Retinal pigment epithelial cell (primary cell): ENCODE measurements at regions not wholly inside any gene's neighbourhood (a gene's known extent, or its start where the extent isn't known, plus 50 kb on each side); places are given as distances from the start of the nearest gene placed in this dataset.

Experiments
- DNase-seq: peaks from one replicate; pipeline ENCODE4 v3.0.0-alpha.2; 2010; ENCODE audit warnings: low read depth
- H3K4me3 ChIP-seq: 2 replicates; pipeline ENCODE4 v1.5.1; 2011; ENCODE audit warnings: mild to moderate bottlenecking, low read length, control low read depth, moderate library complexity
- TF ChIP-seq, protein P1 (sequence below): conservative IDR thresholded peaks from 2 replicates; pipeline ENCODE4 v1.5.1; 2011; ENCODE audit warnings: low read depth, low read length, control low read depth, inconsistent platforms

GRCh38 chr13:88377852-88378251 lies 706.7 kb downstream of the SLITRK5 start:
- TF ChIP-seq, protein P1, sequence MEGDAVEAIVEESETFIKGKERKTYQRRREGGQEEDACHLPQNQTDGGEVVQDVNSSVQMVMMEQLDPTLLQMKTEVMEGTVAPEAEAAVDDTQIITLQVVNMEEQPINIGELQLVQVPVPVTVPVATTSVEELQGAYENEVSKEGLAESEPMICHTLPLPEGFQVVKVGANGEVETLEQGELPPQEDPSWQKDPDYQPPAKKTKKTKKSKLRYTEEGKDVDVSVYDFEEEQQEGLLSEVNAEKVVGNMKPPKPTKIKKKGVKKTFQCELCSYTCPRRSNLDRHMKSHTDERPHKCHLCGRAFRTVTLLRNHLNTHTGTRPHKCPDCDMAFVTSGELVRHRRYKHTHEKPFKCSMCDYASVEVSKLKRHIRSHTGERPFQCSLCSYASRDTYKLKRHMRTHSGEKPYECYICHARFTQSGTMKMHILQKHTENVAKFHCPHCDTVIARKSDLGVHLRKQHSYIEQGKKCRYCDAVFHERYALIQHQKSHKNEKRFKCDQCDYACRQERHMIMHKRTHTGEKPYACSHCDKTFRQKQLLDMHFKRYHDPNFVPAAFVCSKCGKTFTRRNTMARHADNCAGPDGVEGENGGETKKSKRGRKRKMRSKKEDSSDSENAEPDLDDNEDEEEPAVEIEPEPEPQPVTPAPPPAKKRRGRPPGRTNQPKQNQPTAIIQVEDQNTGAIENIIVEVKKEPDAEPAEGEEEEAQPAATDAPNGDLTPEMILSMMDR: no peak
- no peak for DNase-seq
- H3K4me3 ChIP-seq: no peak overlapping the region

DNA sequence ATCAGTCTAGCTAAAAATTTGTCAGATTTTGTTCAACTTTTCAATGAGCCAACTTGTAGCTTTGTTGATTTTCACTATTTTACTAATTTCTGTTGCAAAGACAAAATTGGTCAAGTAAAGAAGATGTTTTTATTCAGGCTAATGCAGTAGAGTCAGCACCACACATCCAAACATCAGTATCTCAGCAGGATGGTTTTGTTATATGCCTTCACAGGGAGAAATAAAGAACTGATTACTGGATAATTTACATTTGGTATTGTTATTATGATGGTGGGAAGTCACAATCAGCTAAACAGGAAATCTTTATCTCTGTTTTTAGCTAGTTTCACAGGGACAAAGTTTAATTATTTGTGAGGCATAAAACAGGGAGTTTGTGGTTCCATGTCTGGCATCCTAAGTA lies 713.4 kb downstream of the SLITRK5 start:
- no peak for DNase-seq
- TF ChIP-seq, protein P1: no peak
- H3K4me3 ChIP-seq: no peak overlapping the region

DNA sequence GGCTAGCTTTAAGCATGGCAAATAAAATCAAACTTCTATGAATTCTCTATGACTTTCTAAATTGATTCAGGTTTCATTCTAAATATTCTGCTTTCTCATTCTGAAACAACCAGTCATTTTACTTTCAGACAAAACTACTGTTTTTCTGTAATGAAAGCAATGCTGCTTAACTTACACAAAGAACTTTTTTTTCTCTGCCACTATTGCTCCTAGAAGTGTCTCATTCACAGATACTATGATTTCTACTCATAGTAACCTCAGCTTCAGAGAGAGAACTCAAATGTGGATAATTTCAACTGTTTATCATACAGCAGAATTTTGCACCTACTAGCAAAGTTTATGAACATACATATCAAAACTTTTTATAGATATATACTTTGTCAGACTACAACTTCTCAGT lies 724.6 kb downstream of the SLITRK5 start:
- H3K4me3 ChIP-seq: no peak overlapping the region
- DNase-seq: no peak
- TF ChIP-seq, protein P1: no peak

DNA sequence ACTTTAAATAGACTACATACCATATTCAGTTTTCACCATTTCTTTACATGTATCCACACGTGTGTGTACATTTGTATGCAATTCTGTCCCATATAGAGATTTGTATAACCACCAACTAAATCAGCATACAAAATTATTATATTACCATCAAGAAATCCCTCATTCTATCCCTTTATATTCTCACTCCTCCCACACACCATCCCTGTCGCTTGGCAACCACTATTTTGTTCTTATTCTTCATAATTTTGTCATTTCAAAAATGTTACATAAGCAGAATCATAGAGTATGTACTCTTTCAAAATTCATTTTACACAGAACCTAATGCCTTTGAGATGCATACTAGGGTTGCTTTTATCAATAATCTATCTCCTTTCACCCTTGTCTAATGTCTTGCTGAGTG lies 740.5 kb downstream of the SLITRK5 start:
- H3K4me3 ChIP-seq: no peak overlapping the region
- TF ChIP-seq, protein P1: no peak
- DNase-seq: no peak

DNA sequence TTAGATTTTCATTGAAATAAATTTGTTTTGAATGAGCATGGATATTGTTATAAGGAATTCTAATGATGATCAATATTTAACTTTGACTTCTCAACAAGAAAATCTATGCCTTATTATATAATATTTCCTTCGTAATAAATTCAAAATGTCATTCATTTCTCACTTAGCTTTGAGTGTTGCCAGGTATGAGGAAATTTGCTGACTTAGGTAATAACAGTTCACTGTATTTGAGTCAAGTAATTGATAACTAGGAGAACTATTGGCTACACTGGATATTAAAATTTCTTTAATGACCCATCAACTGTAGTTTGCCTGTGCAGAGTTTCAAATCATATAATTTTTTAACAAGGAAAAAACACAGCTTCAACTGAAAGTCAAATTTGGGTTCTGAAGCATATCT lies 746.6 kb downstream of the SLITRK5 start:
- TF ChIP-seq, protein P1: no peak
- H3K4me3 ChIP-seq: no peak overlapping the region
- no peak for DNase-seq

DNA sequence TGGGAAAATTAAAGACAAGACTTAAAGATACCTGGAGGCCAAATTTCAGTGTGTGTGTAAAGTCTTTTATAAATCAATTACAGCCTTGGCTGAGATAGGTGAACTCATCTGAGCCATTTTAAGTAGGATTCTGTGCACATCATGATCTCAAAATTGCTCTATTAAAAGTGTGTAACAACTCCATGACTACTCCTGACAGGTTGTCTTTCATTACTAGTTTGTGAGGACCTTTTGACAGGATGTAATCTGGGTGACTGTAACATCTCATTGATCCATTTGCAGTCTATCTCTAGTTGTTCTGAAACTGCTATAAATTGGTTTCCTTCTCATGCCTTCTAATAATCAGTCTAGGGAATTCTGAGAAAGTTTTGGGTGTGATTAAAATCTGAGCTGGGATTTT lies 753.3 kb downstream of the SLITRK5 start:
- TF ChIP-seq, protein P1: no peak
- no peak for DNase-seq
- H3K4me3 ChIP-seq: no peak overlapping the region

GRCh38 chr13:88426661-88427060 lies 755.5 kb downstream of the SLITRK5 start:
- TF ChIP-seq, protein P1: no peak
- DNase-seq: no peak
- no peak overlapping the region for H3K4me3 ChIP-seq
